Upper lobe of left lung (tissue), 6 donors: ENCODE measurements at regions not wholly inside any gene's neighbourhood (a gene's known extent, or its start where the extent isn't known, plus 50 kb on each side); places are given as distances from the start of the nearest gene placed in this dataset.

Source experiments
- ATAC-seq, 2 donors: fragments of 200-7000 bp; cut with Tn5 transposase; one replicate each; pipeline ENCODE4 v1.9.1; 2022; ENCODE audit warnings: mild to moderate bottlenecking in 2 of 2, moderate library complexity in 2 of 2; ENCODE audit not compliant: low FRiP score in 2 of 2
- DNase-seq, 2 donors: peaks; one replicate each; pipeline ENCODE4 v3.0.0-alpha.2; 2019 to 2020
- H3K27ac ChIP-seq, 4 donors: fragments of 200-600 bp; sonication (generic); one replicate each; pipeline ENCODE4 v1.5.1; 2016 to 2019
- H3K27me3 ChIP-seq, 4 donors: fragments of 200-600 bp; sonication (generic); one replicate each; pipeline ENCODE4 v1.5.1; 2017 to 2019
- H3K36me3 ChIP-seq, 4 donors: fragments of 200-600 bp; sonication (generic); one replicate each; pipeline ENCODE4 v1.5.1; 2016 to 2019
- H3K4me1 ChIP-seq, 4 donors: fragments of 200-600 bp; sonication (generic); one replicate each; pipeline ENCODE4 v1.5.1; 2018 to 2019
- H3K4me3 ChIP-seq, 4 donors: fragments of 200-600 bp; sonication (generic); one replicate each; pipeline ENCODE4 v1.5.1; 2017 to 2019; ENCODE audit warnings: mild to moderate bottlenecking in 2 of 4, moderate library complexity in 1 of 4
- H3K9me3 ChIP-seq, 4 donors: fragments of 200-600 bp; sonication (generic); one replicate each; pipeline ENCODE4 v1.5.1; 2018 to 2019
- CTCF ChIP-seq, 6 experiments: fragments of 450-650 bp in 4 of 6; fragments of 200-600 bp in 2 of 6; sonication (generic) in 2 of 6; IDR thresholded peaks; one replicate each; pipeline ENCODE4 v1.5.1; 2016 to 2019; ENCODE audit warnings: antibody characterized with exemption in 6 of 6
- EP300 ChIP-seq, 4 donors: sonication (generic); formaldehyde crosslinking; IDR thresholded peaks; one replicate each; pipeline ENCODE4 v1.5.1; 2017; ENCODE audit warnings: antibody characterized with exemption in 4 of 4, control low read depth in 2 of 4
- POLR2A ChIP-seq, 4 donors: fragments of 450-650 bp; IDR thresholded peaks; one replicate each; pipeline ENCODE4 v1.5.1; 2016 to 2017; ENCODE audit warnings: antibody characterized with exemption in 4 of 4, mild to moderate bottlenecking in 2 of 4
- POLR2AphosphoS5 ChIP-seq, 2 donors: sonication (generic); formaldehyde crosslinking; IDR thresholded peaks; one replicate each; pipeline ENCODE4 v1.5.1; 2017; ENCODE audit warnings: antibody characterized with exemption in 2 of 2
- WGBS, 2 donors: methylation state at CpG; one replicate each; pipeline ENCODE4 v1.1.5; 2017 to 2018; 5-methylcytosine and 5-hydroxymethylcytosine counted together
- donor health status: DM: no; HTN: no; CAD: no; lungs with moderate emphysema.
- donor health status: DM: no; HTN: yes; CAD: no; lungs with severe emphysema.

- DNase-seq (no peak), ATAC-seq (no peak)
- Histone ChIP-seq H3K27me3 (no peaks in the 10 kb centered on the region), H3K36me3 (no peaks in the 10 kb centered on the region), H3K4me1 (no peaks in the 10 kb centered on the region), H3K4me3 (no peak overlapping the region), H3K27ac (no peak overlapping the region), H3K9me3 (no peaks in the 10 kb centered on the region)
- TF ChIP-seq CTCF (IDR thresholded peaks at IDR 0.05) (no peak), EP300 (IDR thresholded peaks at IDR 0.05) (no peak), POLR2A (IDR thresholded peaks at IDR 0.05) (no peak), POLR2AphosphoS5 (IDR thresholded peaks at IDR 0.05) (no peak)
- 84 to 85% methylated on average over 3 of the region's 3 CpGs for WGBS, 2 donors
Observed at GRCh38 chr5:125776656-125777139, 646.5 kb upstream of the GRAMD2B start.

GRCh38 chr5:125778791-125779190 is 644.4 kb upstream of the GRAMD2B start:
- no peak for DNase-seq
- no peaks in the 10 kb centered on the region for H3K27me3 ChIP-seq
- no peak overlapping the region for H3K27ac ChIP-seq
- WGBS, 2 donors, result 84 to 87% methylated on average over 4 of the region's 4 CpGs
- ATAC-seq, result no peak
- no peak for TF ChIP-seq CTCF (IDR thresholded peaks at IDR 0.05)
- TF ChIP-seq EP300 (IDR thresholded peaks at IDR 0.05), result no peak
- TF ChIP-seq POLR2AphosphoS5 (IDR thresholded peaks at IDR 0.05), result no peak
- no peak for TF ChIP-seq POLR2A (IDR thresholded peaks at IDR 0.05)
- H3K4me3 ChIP-seq, result no peak overlapping the region
- H3K36me3 ChIP-seq, result no peaks in the 10 kb centered on the region
- H3K4me1 ChIP-seq, result no peaks in the 10 kb centered on the region
- no peaks in the 10 kb centered on the region for H3K9me3 ChIP-seq

- no peak for TF ChIP-seq POLR2AphosphoS5 (IDR thresholded peaks at IDR 0.05)
- no peak for TF ChIP-seq CTCF (IDR thresholded peaks at IDR 0.05)
- TF ChIP-seq EP300 (IDR thresholded peaks at IDR 0.05), result no peak
- TF ChIP-seq POLR2A (IDR thresholded peaks at IDR 0.05), result no peak
- Histone ChIP-seq H3K9me3 (no peaks in the 10 kb centered on the region), H3K27me3 (no peaks in the 10 kb centered on the region), H3K4me3 (no peak overlapping the region), H3K4me1 (no peaks in the 10 kb centered on the region), H3K36me3 (no peaks in the 10 kb centered on the region), H3K27ac (no peak overlapping the region)
- 71 to 83% methylated on average over 2 of the region's 2 CpGs for WGBS, 2 donors
- DNase-seq (no peak), ATAC-seq (no peak)
Observed at GRCh38 chr5:125785407-125785806, 637.8 kb upstream of the GRAMD2B start.

- no peaks in the 10 kb centered on the region for H3K36me3 ChIP-seq
- no peaks in the 10 kb centered on the region for H3K27me3 ChIP-seq
- no peaks in the 10 kb centered on the region for H3K4me1 ChIP-seq
- H3K4me3 ChIP-seq, result no peak overlapping the region
- no peaks in the 10 kb centered on the region for H3K9me3 ChIP-seq
- no peak overlapping the region for H3K27ac ChIP-seq
- no peak for DNase-seq
- no peak for ATAC-seq
- WGBS, 2 donors, result 59 to 72% methylated on average over 2 of the region's 2 CpGs
- TF ChIP-seq POLR2A (IDR thresholded peaks at IDR 0.05), result no peak
- TF ChIP-seq CTCF (IDR thresholded peaks at IDR 0.05), result no peak
- no peak for TF ChIP-seq EP300 (IDR thresholded peaks at IDR 0.05)
- TF ChIP-seq POLR2AphosphoS5 (IDR thresholded peaks at IDR 0.05), result no peak
Observed at GRCh38 chr5:125786021-125786420, 637.2 kb upstream of the GRAMD2B start.

GRCh38 chr5:125793470-125793869 is 629.7 kb upstream of the GRAMD2B start:
- no peak for TF ChIP-seq EP300 (IDR thresholded peaks at IDR 0.05)
- no peak for TF ChIP-seq POLR2AphosphoS5 (IDR thresholded peaks at IDR 0.05)
- TF ChIP-seq CTCF (IDR thresholded peaks at IDR 0.05), result no peak
- TF ChIP-seq POLR2A (IDR thresholded peaks at IDR 0.05), result no peak

More at GRCh38 chr5:125793470-125793869, 629.7 kb upstream of the GRAMD2B start:
- ATAC-seq (no peak), DNase-seq (no peak)
- H3K36me3 ChIP-seq, result no peaks in the 10 kb centered on the region
- 100% methylated on average over 1 of the region's 1 CpG for WGBS, 2 donors
- no peak overlapping the region for H3K4me3 ChIP-seq
- no peaks in the 10 kb centered on the region for H3K27me3 ChIP-seq
- no peaks in the 10 kb centered on the region for H3K9me3 ChIP-seq
- H3K4me1 ChIP-seq, result no peaks in the 10 kb centered on the region
- no peak overlapping the region for H3K27ac ChIP-seq
